Panc1 (cell line): ENCODE measurements at regions not wholly inside any gene's neighbourhood (a gene's known extent, or its start where the extent isn't known, plus 50 kb on each side); places are given as distances from the start of the nearest gene placed in this dataset.

Source experiments
- ATAC-seq: fragments of 200-7000 bp; cut with Tn5 transposase; 2 replicates; pipeline ENCODE4 v1.9.1; 2020; ENCODE audit warnings: mild to moderate bottlenecking, moderate library complexity
- BruUV-seq: library from RNA; stranded (reverse); fragments of 400-500 nt; replicated peaks from 2 replicates; lab custom pipeline; 2021; lab: Mats Ljungman, UMichigan
- CTCF ChIA-PET: fragments of 300-600 bp; sonication (Branson Sonifier 250); formaldehyde crosslinking; loops from one replicate; lab custom pipeline; 2022; ENCODE audit warnings: antibody characterized with exemption; lab: Charles Lee
- POLR2A ChIA-PET: fragments of 300-600 bp; sonication (Branson Sonifier 250); formaldehyde crosslinking; loops from one replicate; lab custom pipeline; 2022; ENCODE audit warnings: antibody characterized with exemption; lab: Charles Lee
- DNase-seq: peaks from one replicate; pipeline ENCODE4 v3.0.0-alpha.2; 2010; ENCODE audit warnings: low read depth, low spot score
- H3K27ac ChIP-seq: 2 replicates; pipeline ENCODE4 v1.5.1; 2011; ENCODE audit warnings: mild to moderate bottlenecking, low read length, inconsistent platforms
- H3K27me3 ChIP-seq: fragments of 200-500 bp; sonication (Bioruptor generic); 2 replicates; pipeline ENCODE4 v1.6.0; 2014; ENCODE audit warnings: low read length, inconsistent platforms; ENCODE audit not compliant: control insufficient read depth, insufficient read depth
- H3K36me3 ChIP-seq: fragments of 200-500 bp; sonication (Bioruptor generic); 2 replicates; pipeline ENCODE4 v1.5.1; 2014; ENCODE audit warnings: inconsistent platforms, mild to moderate bottlenecking, low read length, moderate library complexity; ENCODE audit not compliant: control insufficient read depth, insufficient read depth
- H3K4me1 ChIP-seq: 2 replicates; pipeline ENCODE4 v1.5.1; 2011; ENCODE audit warnings: inconsistent platforms, mild to moderate bottlenecking, low read length, moderate library complexity; ENCODE audit not compliant: control insufficient read depth, insufficient read depth
- H3K4me3 ChIP-seq, 2 experiments: 2 replicates each; pipeline ENCODE4 v1.5.1; 2011 to 2012; ENCODE audit warnings: low read depth in 2 of 2, low read length in 2 of 2, mild to moderate bottlenecking in 2 of 2, inconsistent platforms in 1 of 2, moderate library complexity in 1 of 2
- H3K9me3 ChIP-seq: fragments of 200-500 bp; sonication (Bioruptor generic); 2 replicates; pipeline ENCODE4 v1.5.1; 2014; ENCODE audit warnings: low read depth, mild to moderate bottlenecking, inconsistent platforms, low read length, moderate library complexity; ENCODE audit not compliant: control insufficient read depth, insufficient read depth
- POLR2AphosphoS5 ChIP-seq: IDR thresholded peaks from 2 replicates; pipeline ENCODE4 v1.6.1; 2012; ENCODE audit warnings: mild to moderate bottlenecking, low read depth, low read length, moderate library complexity
- SIN3A ChIP-seq: IDR thresholded peaks from 2 replicates; pipeline ENCODE4 v1.6.1; 2012; ENCODE audit warnings: low read depth, mild to moderate bottlenecking, low read length, moderate library complexity, borderline replicate concordance; ENCODE audit not compliant: insufficient read depth
- TCF7L2 ChIP-seq: IDR thresholded peaks from 2 replicates; pipeline ENCODE4 v1.6.1; 2011; ENCODE audit warnings: mild to moderate bottlenecking, low read depth, low read length, inconsistent platforms
- in situ Hi-C: cut with HindIII; loops from 2 replicates; pipeline ENCODE4 v1.10.0; 2016; ENCODE audit warnings: low sequenced_read_pairs, low pct_unique_long_range_greater_than_20kb
- intact Hi-C: fragments of 100-400 bp; cut with micrococcal nuclease; formaldehyde crosslinking; loops from one replicate; pipeline ENCODE4 v1.10.0; 2022; ENCODE audit not compliant: unreplicated experiment
- TF ChIP-seq, protein P1 (sequence below): fragments of 450-650 bp; IDR thresholded peaks from 2 replicates; pipeline ENCODE4 v1.5.1; 2017; ENCODE audit warnings: mild to moderate bottlenecking
- TF ChIP-seq, protein P2 (sequence below), 2 experiments: IDR thresholded peaks; 2 replicates each; pipeline ENCODE4 v1.6.1; 2011 to 2012; ENCODE audit warnings: low read depth in 2 of 2, control low read depth in 1 of 2, low read length in 1 of 2, mild to moderate bottlenecking in 1 of 2, moderate library complexity in 1 of 2; ENCODE audit not compliant: insufficient read depth in 1 of 2

DNA sequence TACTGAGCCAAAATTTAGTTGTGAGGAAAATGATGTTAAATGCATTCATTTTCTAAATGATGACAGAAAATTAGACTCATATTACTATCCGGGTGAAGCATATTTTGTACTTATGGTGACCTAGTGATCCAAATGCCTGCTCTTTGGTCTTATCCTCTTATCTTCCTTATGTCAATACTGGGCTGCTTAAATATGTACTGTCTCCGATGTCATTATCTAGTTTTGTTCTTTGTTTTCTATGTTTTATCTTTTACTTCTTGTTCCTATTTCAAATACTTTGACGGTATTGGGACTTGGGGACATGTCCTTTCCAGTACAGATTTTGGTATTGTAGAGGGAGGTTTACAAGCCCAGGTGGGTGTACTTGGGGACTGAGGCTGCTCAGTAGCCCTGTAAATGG is 124.6 kb upstream of the ESR1 start:
- Histone ChIP-seq H3K27ac (no peak overlapping the region), H3K27me3 (no peaks in the 10 kb centered on the region), H3K9me3 (no peaks in the 10 kb centered on the region), H3K36me3 (no peaks in the 10 kb centered on the region), H3K4me1 (no peaks in the 10 kb centered on the region), H3K4me3 (no peak overlapping the region)
- DNase-seq = no peak
- ATAC-seq = no peak
- POLR2A ChIA-PET = no interaction called here
- intact Hi-C loops = no loop called here
- in situ Hi-C loops = no loop called here
- no TSS peak for BruUV-seq
- no peak for TF ChIP-seq SIN3A
- TF ChIP-seq TCF7L2 = no peak
- TF ChIP-seq, protein P1, sequence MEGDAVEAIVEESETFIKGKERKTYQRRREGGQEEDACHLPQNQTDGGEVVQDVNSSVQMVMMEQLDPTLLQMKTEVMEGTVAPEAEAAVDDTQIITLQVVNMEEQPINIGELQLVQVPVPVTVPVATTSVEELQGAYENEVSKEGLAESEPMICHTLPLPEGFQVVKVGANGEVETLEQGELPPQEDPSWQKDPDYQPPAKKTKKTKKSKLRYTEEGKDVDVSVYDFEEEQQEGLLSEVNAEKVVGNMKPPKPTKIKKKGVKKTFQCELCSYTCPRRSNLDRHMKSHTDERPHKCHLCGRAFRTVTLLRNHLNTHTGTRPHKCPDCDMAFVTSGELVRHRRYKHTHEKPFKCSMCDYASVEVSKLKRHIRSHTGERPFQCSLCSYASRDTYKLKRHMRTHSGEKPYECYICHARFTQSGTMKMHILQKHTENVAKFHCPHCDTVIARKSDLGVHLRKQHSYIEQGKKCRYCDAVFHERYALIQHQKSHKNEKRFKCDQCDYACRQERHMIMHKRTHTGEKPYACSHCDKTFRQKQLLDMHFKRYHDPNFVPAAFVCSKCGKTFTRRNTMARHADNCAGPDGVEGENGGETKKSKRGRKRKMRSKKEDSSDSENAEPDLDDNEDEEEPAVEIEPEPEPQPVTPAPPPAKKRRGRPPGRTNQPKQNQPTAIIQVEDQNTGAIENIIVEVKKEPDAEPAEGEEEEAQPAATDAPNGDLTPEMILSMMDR = no peak
- TF ChIP-seq, protein P2, sequence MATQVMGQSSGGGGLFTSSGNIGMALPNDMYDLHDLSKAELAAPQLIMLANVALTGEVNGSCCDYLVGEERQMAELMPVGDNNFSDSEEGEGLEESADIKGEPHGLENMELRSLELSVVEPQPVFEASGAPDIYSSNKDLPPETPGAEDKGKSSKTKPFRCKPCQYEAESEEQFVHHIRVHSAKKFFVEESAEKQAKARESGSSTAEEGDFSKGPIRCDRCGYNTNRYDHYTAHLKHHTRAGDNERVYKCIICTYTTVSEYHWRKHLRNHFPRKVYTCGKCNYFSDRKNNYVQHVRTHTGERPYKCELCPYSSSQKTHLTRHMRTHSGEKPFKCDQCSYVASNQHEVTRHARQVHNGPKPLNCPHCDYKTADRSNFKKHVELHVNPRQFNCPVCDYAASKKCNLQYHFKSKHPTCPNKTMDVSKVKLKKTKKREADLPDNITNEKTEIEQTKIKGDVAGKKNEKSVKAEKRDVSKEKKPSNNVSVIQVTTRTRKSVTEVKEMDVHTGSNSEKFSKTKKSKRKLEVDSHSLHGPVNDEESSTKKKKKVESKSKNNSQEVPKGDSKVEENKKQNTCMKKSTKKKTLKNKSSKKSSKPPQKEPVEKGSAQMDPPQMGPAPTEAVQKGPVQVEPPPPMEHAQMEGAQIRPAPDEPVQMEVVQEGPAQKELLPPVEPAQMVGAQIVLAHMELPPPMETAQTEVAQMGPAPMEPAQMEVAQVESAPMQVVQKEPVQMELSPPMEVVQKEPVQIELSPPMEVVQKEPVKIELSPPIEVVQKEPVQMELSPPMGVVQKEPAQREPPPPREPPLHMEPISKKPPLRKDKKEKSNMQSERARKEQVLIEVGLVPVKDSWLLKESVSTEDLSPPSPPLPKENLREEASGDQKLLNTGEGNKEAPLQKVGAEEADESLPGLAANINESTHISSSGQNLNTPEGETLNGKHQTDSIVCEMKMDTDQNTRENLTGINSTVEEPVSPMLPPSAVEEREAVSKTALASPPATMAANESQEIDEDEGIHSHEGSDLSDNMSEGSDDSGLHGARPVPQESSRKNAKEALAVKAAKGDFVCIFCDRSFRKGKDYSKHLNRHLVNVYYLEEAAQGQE (IDR thresholded peaks at IDR 0.05; ENCODE audit: insufficient read depth in 1 of 2, low read depth in 2 of 2, low read length in 1 of 2) = no peak
- TF ChIP-seq POLR2AphosphoS5 = no peak
- CTCF ChIA-PET = no interaction called here

DNA sequence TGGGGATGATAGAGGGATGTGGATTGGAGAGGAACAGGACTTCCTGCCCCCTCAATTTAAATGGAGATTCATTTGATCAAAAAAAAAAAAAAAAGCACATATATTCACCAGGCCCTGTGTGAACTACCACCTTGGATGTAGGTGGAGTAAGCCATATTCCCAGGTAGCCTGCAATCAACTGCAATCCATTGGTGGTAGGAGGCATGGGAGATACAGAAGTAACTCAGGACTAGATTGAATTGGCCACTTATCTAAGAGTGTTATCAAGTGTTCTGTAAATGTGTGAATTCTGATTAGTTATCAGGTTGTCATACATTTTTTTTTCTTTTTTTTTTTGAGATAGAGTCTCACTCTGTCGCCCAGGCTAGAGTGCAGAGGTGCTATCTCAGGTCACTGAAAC is 124.1 kb upstream of the ESR1 start:
- CTCF ChIA-PET = no interaction called here

DNA sequence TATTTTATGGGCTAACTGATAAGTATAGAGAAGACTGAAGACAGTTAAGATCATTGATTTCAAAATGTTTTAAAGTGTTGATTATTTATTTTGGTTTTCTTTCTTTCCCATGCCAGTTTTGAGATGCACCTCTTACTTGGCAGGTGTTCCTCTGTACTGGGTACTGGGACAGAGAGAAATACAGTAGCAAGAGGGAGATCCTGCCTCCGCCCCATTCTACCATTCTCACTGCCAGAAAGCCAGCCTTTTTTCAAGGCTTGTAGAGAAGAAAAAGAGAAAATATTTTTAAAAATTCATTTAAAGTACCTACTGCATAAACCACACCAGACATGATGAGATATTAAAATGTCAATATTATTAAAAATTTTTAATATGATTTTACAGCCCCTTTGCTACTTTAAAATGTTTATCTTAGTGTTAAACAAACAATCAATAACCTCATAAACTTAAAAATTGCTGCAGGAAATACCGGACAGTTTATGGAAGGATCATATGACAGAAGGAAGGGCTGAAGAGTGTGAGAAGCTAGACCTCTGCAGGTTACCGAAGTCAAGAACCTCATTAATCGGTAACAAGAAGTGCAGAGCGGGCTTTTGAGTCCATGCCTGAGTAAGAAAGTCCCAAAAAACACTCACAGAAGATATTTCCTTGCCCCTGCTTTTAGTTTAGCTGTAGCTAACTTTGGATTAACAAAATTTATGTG is 117.8 kb upstream of the ESR1 start:
- DNase-seq = no peak
- CTCF ChIA-PET = no interaction called here
- BruUV-seq = no TSS peak
- H3K27ac ChIP-seq = no peak overlapping the region
- no peaks in the 10 kb centered on the region; the same call in 1 of the 2 replicates for H3K4me1 ChIP-seq
- H3K36me3 ChIP-seq = no peaks in the 10 kb centered on the region
- intact Hi-C loops (no loop called here), in situ Hi-C loops (no loop called here)
- TF ChIP-seq, protein P1 = no peak
- TF ChIP-seq SIN3A = no peak
- TF ChIP-seq, protein P2 (IDR thresholded peaks at IDR 0.05; ENCODE audit: insufficient read depth in 1 of 2, low read depth in 2 of 2, low read length in 1 of 2) = no peak
- TF ChIP-seq TCF7L2 = no peak
- H3K27me3 ChIP-seq = no peaks in the 10 kb centered on the region
- ATAC-seq = no peak
- H3K4me3 ChIP-seq = no peak overlapping the region
- H3K9me3 ChIP-seq = no peaks in the 10 kb centered on the region
- POLR2A ChIA-PET = no interaction called here

More for the DNA sequence above, 124.1 kb upstream of the ESR1 start:
- no peak overlapping the region for H3K4me3 ChIP-seq
- ATAC-seq = no peak
- H3K9me3 ChIP-seq = no peaks in the 10 kb centered on the region
- H3K27me3 ChIP-seq = no peaks in the 10 kb centered on the region
- H3K4me1 ChIP-seq = no peaks in the 10 kb centered on the region
- no peak overlapping the region for H3K27ac ChIP-seq
- DNase-seq = no peak
- no TSS peak for BruUV-seq
- in situ Hi-C loops (no loop called here), intact Hi-C loops (no loop called here)
- H3K36me3 ChIP-seq = no peaks in the 10 kb centered on the region
- no peak for TF ChIP-seq TCF7L2
- POLR2A ChIA-PET = interaction anchor here (0.6 kb wide), 1 partner anchor 417 kb away, joined by 3 read pairs; no protein-coding TSS in a partner anchor
